Amniotic epithelial cell (primary cell): ENCODE measurements at regions not wholly inside any gene's neighbourhood (a gene's known extent, or its start where the extent isn't known, plus 50 kb on each side); places are given as distances from the start of the nearest gene placed in this dataset.

Experiments used
- DNase-seq: peaks from one replicate; pipeline ENCODE4 v3.0.0-alpha.2; 2010; ENCODE audit warnings: low read depth

- no peak for DNase-seq
Observed at GRCh38 chr2:240284503-240285259, 144.2 kb upstream of the OTOS start.

DNA sequence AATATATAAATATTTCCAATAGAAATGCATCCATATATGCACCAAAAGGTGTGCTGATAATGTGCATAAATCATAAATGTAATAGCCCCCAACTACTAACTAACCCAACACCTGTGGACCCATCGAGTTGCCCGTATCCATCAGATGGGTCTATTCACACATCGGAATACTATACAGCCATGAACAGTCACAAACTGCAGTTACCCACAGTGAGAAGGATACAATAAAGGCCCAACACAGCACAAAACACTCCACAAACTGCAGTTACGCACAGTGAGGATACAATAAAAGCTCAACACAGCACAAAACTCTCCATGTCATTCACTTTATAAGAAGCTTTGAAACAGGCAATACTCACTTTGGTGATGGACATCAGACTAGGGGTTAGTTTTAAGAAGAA, 145.3 kb upstream of the OTOS start:
- DNase-seq, result no peak

- no peak for DNase-seq
Observed at GRCh38 chr2:240286596-240286995, 146.1 kb upstream of the OTOS start.

DNA sequence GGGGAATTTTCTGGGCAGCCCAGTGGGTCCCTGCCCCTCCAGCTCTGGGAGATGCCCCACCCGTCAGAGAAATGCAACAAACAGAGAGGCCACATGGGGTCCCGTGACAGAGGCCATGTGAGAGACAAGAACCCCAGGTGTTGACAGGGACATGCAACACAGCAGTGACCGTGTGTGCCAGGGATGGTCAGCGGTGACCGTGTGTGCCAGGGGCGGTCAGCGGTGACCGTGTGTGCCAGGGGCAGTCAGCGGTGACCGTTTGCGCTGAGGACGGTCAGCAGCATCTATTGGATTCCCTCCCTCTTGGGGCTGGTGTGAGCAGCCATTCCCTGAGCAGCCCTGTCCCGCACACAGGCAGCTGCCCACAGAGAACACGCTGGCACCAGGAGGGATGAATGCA, 146.6 kb upstream of the OTOS start:
- no peak for DNase-seq

GRCh38 chr2:240287496-240288086, 147.1 kb upstream of the OTOS start:
- DNase-seq, result no peak

DNA sequence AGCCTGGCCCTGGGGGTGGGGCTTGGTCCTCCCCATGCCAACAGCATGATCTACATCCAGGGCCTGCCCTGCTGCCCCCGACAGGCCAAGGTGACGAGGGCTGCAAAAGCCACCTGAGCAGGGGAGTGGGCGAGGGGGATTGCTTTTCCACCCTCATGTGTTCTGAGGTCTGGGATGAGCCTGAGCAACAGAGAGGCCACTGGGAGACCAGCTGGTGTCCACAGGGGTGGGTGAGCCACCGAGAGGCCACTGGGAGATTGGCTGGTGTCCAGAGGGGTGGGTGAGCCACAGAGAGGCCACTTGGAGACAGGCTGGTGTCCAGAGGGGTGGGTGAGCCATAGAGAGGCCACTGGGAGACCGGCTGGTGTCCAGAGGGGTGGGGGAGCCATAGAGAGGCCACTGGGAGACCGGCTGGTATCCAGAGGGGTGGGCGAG, 147.4 kb upstream of the GPC1 start:
- DNase-seq, result no peak

- DNase-seq, result no peak
Observed at GRCh38 chr2:240289701-240290431, 145.6 kb upstream of the GPC1 start.

DNA sequence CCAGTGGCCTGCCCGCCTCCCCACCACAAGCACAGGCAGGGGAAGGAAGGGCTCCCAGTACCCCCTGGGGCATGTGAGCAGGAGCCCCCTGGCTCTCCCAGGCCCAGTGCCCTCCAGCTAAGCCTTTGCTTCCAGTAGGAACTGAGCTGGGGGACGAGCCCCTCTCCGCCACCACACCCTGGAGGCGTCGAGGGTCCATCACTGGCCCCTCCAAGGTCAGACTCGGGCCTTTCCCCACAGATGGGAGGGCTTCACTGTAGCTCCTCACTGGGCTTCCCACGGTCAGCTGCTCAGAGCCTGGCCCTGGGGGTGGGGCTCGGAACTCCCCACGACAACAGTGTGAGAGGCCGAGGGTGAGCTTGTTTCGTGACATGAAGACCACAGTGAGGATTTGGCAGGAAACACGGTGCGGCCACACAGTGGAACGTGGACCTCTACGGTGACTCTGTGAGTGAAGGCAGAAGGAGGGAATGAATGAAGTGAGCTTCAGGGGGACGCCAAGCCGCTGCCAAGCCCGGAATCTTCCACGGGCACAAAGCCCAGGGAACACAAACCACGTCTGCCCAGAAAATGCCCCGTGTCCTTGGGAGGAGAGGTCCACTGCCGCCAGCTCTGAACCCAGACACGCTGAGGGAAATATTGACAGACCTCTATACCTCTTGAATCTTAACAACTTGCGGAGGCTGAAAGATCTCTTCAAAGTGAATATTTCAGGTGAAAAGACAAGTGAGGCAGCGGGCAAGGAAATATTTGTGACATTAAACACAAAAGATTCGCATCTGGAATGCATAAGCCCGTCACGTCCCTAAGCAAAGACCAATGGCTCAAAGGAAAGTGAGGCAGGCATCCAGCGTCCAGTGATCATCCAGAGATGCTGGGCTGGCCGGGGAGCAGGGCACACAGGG, 144.8 kb upstream of the GPC1 start:
- DNase-seq, result no peak

GRCh38 chr2:240291337-240292034, 144.0 kb upstream of the GPC1 start:
- DNase-seq, result no peak

- no peak for DNase-seq
Observed at GRCh38 chr2:240292035-240292574, 143.4 kb upstream of the GPC1 start.

- no peak for DNase-seq
Observed at GRCh38 chr2:240292619-240293525, 142.6 kb upstream of the GPC1 start.

- no peak for DNase-seq
Observed at GRCh38 chr2:240293557-240294461, 141.7 kb upstream of the GPC1 start.

GRCh38 chr2:240294514-240294913, 140.9 kb upstream of the GPC1 start:
- DNase-seq, result no peak

DNA sequence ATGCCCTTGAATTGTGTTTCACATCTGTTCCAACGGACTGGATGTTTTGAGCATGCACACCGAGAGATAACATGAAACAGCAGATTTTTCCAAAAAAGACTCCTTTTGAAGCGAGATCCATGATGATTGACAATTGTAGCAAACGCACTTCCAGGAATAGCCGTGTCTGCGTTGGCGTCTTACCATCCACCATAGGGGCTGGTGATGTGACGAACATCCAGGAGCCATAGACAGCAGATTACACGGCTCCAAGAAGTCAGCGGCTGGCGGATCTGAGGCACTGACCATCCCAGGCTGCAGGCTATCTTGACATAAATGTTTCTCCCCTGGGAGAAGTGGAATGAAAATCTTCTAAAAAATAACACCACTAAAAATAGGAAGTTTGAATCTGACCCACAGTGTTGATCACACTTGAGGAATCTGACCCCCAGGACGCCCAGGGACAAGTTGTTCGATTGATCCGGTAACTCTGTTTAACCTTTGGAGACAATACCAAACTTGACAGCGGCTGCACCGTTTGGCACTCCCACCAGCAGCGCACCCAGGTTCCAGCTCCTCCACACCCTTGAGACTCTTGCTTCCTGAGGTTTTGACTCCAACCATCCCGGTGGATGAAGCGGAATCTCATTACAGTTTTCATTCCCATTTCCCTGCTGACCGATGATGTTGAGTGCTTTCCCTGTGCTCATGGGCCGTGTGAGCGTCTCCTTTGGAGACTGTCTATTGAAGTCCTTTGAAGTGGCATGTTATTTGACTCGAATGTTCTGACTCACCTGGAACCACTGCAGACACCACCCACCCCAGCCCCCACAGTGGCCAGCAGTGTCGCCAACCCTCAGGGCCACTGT, 140.0 kb upstream of the GPC1 start:
- no peak for DNase-seq

DNA sequence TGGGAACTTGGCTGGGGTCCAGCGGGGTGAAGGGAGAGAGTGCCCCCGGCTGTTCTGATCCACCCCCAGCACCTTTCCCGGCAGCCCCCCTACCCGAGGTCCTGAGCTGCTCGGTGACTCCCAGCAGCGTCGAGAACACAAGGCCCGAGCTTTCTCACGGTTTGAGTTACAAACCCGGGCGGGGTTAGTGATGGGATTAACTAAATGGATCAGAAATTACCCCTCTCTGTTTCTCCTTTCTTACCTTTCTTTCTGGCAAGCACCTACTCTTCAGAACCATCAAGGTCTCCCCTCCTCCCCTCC, 139.4 kb upstream of the GPC1 start:
- no peak for DNase-seq

DNA sequence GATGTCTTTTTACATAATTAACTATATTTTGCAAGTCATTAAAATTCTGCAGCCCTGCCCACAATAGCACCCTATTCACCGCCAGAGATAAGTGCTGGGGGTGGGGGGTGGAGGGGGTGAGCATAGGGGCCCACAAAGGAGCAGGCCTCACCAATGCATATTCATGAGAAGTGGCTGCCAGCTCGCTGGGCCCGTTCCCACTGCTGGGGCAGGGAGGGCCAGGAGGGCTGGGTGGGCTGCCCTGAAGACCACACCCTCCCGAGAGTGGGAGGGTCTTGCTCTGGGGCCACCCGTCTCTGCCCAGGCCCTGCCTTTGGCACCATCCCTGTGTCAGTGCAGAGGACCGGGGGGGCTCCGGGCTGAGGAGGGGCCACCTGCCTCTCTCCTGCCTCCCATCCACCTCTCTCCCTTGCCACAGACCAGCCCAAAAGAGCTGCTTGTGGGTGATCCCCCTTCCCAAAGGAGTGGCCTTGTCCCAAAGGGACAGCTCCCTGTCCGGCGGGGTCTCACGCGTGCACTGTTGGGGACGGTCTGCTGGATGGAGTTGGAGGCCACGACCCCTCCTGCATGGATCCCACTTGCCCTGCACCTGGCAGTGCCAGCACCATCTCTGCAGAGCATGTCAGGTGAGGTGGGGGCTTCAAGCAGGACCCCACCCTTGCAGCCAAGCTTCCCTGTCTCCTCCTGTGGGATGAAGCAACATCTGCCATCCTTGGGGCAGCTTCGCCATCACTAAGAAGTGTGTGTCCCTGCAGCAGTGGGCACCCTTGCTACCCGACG, 138.8 kb upstream of the GPC1 start:
- DNase-seq, result no peak

- no peak for DNase-seq
Observed at GRCh38 chr2:240297256-240298116, 138.0 kb upstream of the GPC1 start.
